ENCODE measurements at regions not wholly inside any gene's neighbourhood (a gene's known extent, or its start where the extent isn't known, plus 50 kb on each side); places are given as distances from the start of the nearest gene placed in this dataset.
"Not testable (repeated sequence)": the region's sequence is repeated elsewhere in the genome, so short reads cannot be mapped to it uniquely, and the experiment has no call there.

- Histone ChIP-seq H3K36me3 (no peaks in the 10 kb centered on the region), H3K4me3 (no peak overlapping the region), H3K27me3 (replicated peaks; ENCODE audit: insufficient read depth) (no peaks in the 10 kb centered on the region), H3K9me3 (no peaks in the 10 kb centered on the region), H3K27ac (no peak overlapping the region), H3K4me1 (ENCODE audit: control insufficient read depth in 1 of 2, low read depth in 2 of 2) (no peaks in the 10 kb centered on the region)
- DNase-seq (ENCODE audit: low spot score), result no peak
- TF ChIP-seq CTCF (IDR thresholded peaks at IDR 0.05), result no peak
- ATAC-seq (ENCODE audit: insufficient number of reproducible peaks, low FRiP score, low read depth), result no peak
These were observed 164.8 kb upstream of the COL11A1 start for GRCh38 chr1:103273106-103273505.

GRCh38 chr1:103271471-103271870 is 163.1 kb upstream of the COL11A1 start:
- not testable (repeated sequence) for H3K27me3 ChIP-seq (replicated peaks; ENCODE audit: insufficient read depth); H3K4me1 ChIP-seq (ENCODE audit: control insufficient read depth in 1 of 2, low read depth in 2 of 2); H3K9me3 ChIP-seq; ATAC-seq (ENCODE audit: insufficient number of reproducible peaks, low FRiP score, low read depth); H3K27ac ChIP-seq; DNase-seq (ENCODE audit: low spot score); H3K36me3 ChIP-seq; H3K4me3 ChIP-seq

DNA sequence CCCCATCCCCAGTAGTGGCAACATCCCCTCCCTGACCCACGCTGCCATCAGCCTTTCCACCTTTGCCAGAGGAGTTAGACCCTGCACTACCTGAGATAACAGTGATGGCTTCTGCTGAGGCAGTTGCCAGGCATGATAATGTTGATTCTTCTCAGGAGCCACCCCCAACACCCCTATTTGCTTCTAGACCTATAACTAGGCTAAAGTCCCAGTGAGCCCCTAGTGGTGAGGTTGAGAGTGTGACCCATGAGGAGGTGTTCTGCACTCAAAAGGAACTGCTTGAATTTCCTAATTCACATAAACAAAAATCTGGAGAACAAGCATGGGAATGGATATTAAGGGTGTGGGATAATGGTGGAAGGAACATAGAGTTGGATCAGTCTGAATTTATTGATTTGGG is 159.6 kb upstream of the COL11A1 start:
- H3K27me3 ChIP-seq (replicated peaks; ENCODE audit: insufficient read depth), result no peaks in the 10 kb centered on the region
- H3K4me3 ChIP-seq, result no peak overlapping the region
- TF ChIP-seq CTCF (IDR thresholded peaks at IDR 0.05), result no peak
- ATAC-seq (ENCODE audit: insufficient number of reproducible peaks, low FRiP score, low read depth) (no peak), DNase-seq (ENCODE audit: low spot score) (no peak)
- H3K36me3 ChIP-seq, result no peaks in the 10 kb centered on the region
- H3K4me1 ChIP-seq (ENCODE audit: control insufficient read depth in 1 of 2, low read depth in 2 of 2), result no peaks in the 10 kb centered on the region
- H3K9me3 ChIP-seq, result no peaks in the 10 kb centered on the region
- no peak overlapping the region for H3K27ac ChIP-seq

GRCh38 chr1:103267266-103267665 is 158.9 kb upstream of the COL11A1 start:
- Histone ChIP-seq H3K9me3 (no peaks in the 10 kb centered on the region), H3K4me3 (no peak overlapping the region), H3K27ac (no peak overlapping the region), H3K4me1 (ENCODE audit: control insufficient read depth in 1 of 2, low read depth in 2 of 2) (no peaks in the 10 kb centered on the region), H3K27me3 (replicated peaks; ENCODE audit: insufficient read depth) (no peaks in the 10 kb centered on the region), H3K36me3 (no peaks in the 10 kb centered on the region)
- ATAC-seq (ENCODE audit: insufficient number of reproducible peaks, low FRiP score, low read depth) (no peak), DNase-seq (ENCODE audit: low spot score) (no peak)
- TF ChIP-seq CTCF (IDR thresholded peaks at IDR 0.05), result no peak

GRCh38 chr1:103266036-103266435 is 157.7 kb upstream of the COL11A1 start:
- ATAC-seq (ENCODE audit: insufficient number of reproducible peaks, low FRiP score, low read depth), result no peak
- no peak for TF ChIP-seq CTCF (IDR thresholded peaks at IDR 0.05)
- Histone ChIP-seq H3K27ac (no peak overlapping the region), H3K9me3 (no peaks in the 10 kb centered on the region), H3K27me3 (replicated peaks; ENCODE audit: insufficient read depth) (no peaks in the 10 kb centered on the region), H3K36me3 (no peaks in the 10 kb centered on the region), H3K4me3 (no peak overlapping the region), H3K4me1 (ENCODE audit: control insufficient read depth in 1 of 2, low read depth in 2 of 2) (no peaks in the 10 kb centered on the region)
- no peak for DNase-seq (ENCODE audit: low spot score)

- ATAC-seq (ENCODE audit: insufficient number of reproducible peaks, low FRiP score, low read depth), result no peak
- TF ChIP-seq CTCF (IDR thresholded peaks at IDR 0.05), result no peak
- no peak overlapping the region for H3K4me3 ChIP-seq
These were observed 157.2 kb upstream of the COL11A1 start for GRCh38 chr1:103265551-103265950.

More at GRCh38 chr1:103265551-103265950, 157.2 kb upstream of the COL11A1 start:
- Histone ChIP-seq H3K4me1 (ENCODE audit: control insufficient read depth in 1 of 2, low read depth in 2 of 2) (no peaks in the 10 kb centered on the region), H3K36me3 (no peaks in the 10 kb centered on the region), H3K27ac (no peak overlapping the region), H3K9me3 (no peaks in the 10 kb centered on the region), H3K27me3 (replicated peaks; ENCODE audit: insufficient read depth) (no peaks in the 10 kb centered on the region)
- no peak for DNase-seq (ENCODE audit: low spot score)

Data from thoracic aorta (tissue), 2 donors.